GM15510 (cell line): ENCODE measurements at regions not wholly inside any gene's neighbourhood (a gene's known extent, or its start where the extent isn't known, plus 50 kb on each side); places are given as distances from the start of the nearest gene placed in this dataset.

Experiments
- POLR2A ChIP-seq: IDR thresholded peaks from 3 replicates; pipeline ENCODE4 v1.6.1; 2011; ENCODE audit warnings: borderline replicate concordance; ENCODE audit not compliant: insufficient read length; ENCODE audit errors: extremely low read depth

GRCh38 chr20:63122626-63123025 is 93.3 kb downstream of the YTHDF1 start:
- TF ChIP-seq POLR2A: no peak

DNA sequence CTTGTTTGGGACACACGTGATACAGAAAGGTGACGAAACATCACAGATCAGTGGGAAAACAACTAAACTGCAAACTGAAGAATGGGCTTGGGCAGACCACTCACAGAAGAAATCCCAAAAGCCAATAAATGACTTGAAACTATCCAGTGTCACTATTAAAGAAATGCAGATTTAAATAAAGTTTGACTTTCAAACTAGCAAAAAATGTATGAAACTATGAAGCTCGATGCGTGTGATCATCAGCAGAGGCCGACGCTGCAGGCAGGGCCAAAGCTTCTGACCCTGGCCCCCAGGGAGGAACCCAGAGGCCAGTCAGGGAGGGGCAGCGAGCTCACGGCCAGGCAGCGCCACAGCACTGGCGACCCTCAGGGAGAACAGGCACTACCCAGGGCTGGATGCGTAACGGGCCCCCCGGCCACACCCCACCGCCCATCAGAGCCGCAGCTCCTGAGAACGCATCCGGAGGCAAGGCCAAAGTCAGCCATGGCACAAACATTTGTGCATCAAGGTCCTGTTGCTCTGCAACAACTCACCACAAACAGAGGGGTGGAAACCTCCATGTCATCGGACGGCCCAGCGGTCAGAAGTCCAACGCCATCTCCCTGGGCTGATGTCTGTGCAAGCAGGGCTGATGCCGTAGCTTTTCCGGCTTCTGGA is 94.1 kb downstream of the YTHDF1 start:
- no peak for TF ChIP-seq POLR2A

GRCh38 chr20:63121246-63121645 is 94.7 kb downstream of the YTHDF1 start:
- no peak for TF ChIP-seq POLR2A

DNA sequence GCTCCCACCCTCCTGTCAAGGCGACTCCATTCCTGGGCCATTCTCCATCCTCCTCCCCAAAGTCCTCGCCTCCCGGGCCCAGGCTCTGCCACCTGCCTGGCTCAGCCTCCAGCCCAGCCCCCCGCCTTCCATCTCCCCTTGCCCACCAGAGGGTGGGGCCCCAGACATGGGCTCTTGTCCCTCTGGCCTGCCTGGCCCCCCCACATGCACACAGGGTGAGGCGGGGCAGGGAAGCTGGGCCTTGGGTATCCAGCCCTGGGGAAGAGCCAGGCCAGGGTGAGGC is 95.2 kb downstream of the YTHDF1 start:
- TF ChIP-seq POLR2A: no peak

DNA sequence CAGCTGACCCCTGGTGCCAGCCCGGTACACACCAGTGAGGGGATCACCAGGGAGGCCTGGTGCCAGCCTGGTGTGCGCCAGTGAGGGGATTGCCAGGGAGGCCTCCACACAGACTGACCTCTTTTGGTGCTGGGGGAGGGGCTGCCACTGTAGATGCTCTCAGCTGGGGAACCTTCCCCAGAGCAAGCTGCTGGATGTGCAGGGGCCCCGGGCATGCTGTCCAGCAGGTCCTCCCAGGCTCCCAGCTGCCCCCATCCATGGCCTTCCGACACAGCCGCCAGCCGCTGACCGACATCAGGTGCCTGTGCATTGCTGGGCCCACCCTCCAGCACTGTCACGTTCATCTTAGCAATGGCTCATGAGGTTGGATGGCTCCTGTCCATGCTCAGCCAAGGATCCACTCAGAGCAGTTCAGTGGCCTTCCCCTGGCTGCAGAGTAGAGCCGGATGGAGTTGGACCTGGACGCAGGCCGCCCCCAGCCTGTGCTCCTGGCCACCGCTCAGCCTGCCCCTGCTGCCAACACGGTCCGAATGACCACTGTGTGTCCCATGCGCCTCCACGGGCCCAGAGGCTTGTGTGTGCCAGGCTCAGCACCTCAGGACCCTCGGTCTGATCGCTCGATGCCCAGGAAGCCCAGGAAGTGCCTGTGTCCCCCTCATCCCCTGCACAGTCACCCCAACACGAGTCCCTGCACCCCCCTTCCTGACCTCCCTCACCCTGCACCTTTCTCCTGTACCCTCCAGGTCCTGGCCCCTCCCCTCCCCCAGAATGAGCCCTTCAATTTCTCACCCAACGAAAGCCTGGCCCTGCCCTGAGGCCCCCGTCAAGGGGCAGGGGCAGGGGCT is 95.7 kb downstream of the YTHDF1 start:
- no peak for TF ChIP-seq POLR2A

GRCh38 chr20:63119121-63119962 is 96.6 kb downstream of the YTHDF1 start:
- TF ChIP-seq POLR2A: no peak

- TF ChIP-seq POLR2A: no peak
Observed at GRCh38 chr20:63118303-63119120, 97.4 kb downstream of the YTHDF1 start.

DNA sequence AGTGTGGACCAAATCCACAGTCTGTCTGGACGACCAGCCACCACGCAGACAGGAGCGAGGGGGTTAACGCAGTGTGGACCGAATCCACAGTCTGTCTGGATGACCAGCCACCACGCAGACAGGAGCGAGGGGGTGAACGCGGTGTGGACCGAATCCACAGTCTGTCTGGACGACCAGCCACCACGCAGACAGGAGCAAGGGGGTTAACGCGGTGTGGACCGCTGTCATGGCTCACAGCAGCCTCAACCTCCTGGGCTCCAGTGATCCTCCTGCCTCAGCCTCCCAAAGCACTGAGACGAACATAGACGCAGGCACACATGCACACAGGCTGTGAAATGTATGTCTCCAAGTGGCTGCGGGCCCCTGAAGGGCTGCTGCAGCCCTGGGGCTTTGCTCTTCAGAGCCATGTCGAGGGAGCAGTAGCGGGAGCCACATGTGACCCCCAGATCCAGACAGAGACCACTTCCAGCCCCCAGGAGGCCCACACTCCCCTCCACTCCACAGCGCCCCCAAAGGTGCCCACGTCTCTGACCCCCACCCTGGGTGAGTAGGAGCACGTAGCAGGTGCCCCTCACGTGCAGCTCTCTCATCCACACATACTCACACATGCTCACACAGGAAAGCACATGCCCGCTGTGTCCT is 98.1 kb downstream of the YTHDF1 start:
- TF ChIP-seq POLR2A: no peak

DNA sequence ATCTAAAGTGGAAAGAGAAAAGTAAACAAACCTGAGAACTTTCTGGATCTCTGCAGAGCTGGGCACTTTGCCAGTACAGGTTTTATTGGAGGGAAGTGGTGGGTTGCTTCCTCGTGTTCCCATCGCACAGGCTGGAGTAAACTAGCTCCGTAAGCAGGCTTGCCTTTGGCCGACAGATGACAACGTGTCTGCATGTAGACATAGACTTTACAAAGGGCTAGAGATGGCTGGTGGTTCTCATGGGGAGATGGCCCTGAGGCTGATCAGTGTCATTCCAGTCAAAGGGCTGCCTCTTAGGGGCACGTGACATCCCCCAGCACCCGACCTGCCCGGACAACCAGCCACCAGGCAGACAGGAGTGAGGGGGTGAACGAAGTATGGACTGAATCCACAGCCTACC is 98.8 kb downstream of the YTHDF1 start:
- no peak for TF ChIP-seq POLR2A

GRCh38 chr20:63116412-63117106 is 99.4 kb downstream of the YTHDF1 start:
- no peak for TF ChIP-seq POLR2A

- TF ChIP-seq POLR2A: no peak
Observed at GRCh38 chr20:63115651-63116411, 100.1 kb downstream of the YTHDF1 start.

DNA sequence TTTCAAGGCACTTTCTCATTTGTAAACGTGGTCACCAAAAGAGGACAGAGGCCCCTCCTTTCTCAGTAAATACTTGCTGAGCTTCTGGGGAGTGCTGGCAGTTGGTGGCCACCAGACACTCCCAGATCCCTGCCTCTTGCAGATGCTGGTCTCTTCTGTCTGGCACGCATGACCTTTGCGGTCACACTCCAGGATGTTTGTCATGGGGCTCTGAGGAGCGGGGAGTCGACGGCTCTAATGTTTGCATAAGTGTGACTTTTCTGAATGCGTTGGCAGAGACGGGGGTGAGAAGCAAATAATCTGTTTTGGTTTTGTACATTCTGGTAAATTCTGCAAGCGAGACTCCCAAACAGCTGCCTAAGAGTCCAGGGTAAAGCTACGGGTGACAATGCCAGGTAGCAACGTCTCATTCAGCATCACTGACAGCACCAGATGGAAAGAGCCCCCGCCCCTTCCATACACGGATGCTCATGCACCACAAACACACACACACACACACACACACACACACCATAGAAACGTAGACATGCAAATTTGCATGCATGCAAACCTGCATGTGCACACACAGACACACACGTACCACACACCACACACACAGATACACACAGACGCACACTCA is 101.1 kb downstream of the YTHDF1 start:
- TF ChIP-seq POLR2A: no peak
